Esophagus muscularis mucosa (tissue), 4 donors: ENCODE measurements at regions not wholly inside any gene's neighbourhood (a gene's known extent, or its start where the extent isn't known, plus 50 kb on each side); places are given as distances from the start of the nearest gene placed in this dataset.
"Not testable (repeated sequence)": the region's sequence is repeated elsewhere in the genome, so short reads cannot be mapped to it uniquely, and the experiment has no call there.

Source experiments
- EP300 ChIP-seq: sonication (generic); formaldehyde crosslinking; IDR thresholded peaks from one replicate; pipeline ENCODE4 v1.6.1; 2017; ENCODE audit warnings: antibody characterized with exemption
- POLR2A ChIP-seq: fragments of 450-650 bp; IDR thresholded peaks from one replicate; pipeline ENCODE4 v1.6.1; 2017; ENCODE audit warnings: antibody characterized with exemption, moderate library complexity, mild to moderate bottlenecking, low read depth
- POLR2AphosphoS5 ChIP-seq, 2 donors: sonication (generic); formaldehyde crosslinking; IDR thresholded peaks; one replicate each; pipeline ENCODE4 v1.6.1; 2017; ENCODE audit warnings: antibody characterized with exemption in 2 of 2
- TF ChIP-seq, protein P1 (sequence below), 3 experiments: fragments of 200-600 bp in 2 of 3; fragments of 450-650 bp in 1 of 3; sonication (generic) in 2 of 3; IDR thresholded peaks; one replicate each; pipeline ENCODE4 v1.5.1; 2017 to 2019; ENCODE audit warnings: antibody characterized with exemption in 3 of 3, mild to moderate bottlenecking in 2 of 3, moderate library complexity in 1 of 3

DNA sequence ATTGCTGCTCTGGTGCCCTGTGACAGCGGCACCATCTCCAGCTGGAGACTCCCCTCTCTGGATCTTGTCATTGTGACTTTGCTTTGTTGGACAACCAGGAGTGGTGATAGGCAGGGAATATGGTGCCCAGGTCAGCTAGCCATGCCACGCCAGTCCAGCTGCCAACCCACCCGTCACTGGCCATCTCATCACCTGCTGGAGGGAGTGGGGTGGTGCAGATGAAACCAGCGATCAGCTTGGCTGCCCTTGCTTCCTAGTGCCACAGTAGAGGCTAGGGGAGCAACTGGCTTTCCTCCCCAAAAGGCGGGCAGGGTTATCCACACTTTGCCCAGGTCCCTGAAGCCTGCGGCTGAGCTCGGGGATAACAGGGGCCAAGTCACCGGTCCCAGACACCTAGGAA lies 129.6 kb downstream of the POTEM start:
- TF ChIP-seq, protein P1, sequence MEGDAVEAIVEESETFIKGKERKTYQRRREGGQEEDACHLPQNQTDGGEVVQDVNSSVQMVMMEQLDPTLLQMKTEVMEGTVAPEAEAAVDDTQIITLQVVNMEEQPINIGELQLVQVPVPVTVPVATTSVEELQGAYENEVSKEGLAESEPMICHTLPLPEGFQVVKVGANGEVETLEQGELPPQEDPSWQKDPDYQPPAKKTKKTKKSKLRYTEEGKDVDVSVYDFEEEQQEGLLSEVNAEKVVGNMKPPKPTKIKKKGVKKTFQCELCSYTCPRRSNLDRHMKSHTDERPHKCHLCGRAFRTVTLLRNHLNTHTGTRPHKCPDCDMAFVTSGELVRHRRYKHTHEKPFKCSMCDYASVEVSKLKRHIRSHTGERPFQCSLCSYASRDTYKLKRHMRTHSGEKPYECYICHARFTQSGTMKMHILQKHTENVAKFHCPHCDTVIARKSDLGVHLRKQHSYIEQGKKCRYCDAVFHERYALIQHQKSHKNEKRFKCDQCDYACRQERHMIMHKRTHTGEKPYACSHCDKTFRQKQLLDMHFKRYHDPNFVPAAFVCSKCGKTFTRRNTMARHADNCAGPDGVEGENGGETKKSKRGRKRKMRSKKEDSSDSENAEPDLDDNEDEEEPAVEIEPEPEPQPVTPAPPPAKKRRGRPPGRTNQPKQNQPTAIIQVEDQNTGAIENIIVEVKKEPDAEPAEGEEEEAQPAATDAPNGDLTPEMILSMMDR (IDR thresholded peaks at IDR 0.05) = not testable (repeated sequence)
- not testable (repeated sequence) for TF ChIP-seq POLR2A; EP300; POLR2AphosphoS5 (IDR thresholded peaks at IDR 0.05)
